ENCODE measurements at regions not wholly inside any gene's neighbourhood (a gene's known extent, or its start where the extent isn't known, plus 50 kb on each side); places are given as distances from the start of the nearest gene placed in this dataset.

- TF ChIP-seq EZH2 (IDR thresholded peaks at IDR 0.05; ENCODE audit: borderline replicate concordance, low read depth, low read length, poor library complexity, severe bottlenecking): no peak
- TF ChIP-seq, protein P1, sequence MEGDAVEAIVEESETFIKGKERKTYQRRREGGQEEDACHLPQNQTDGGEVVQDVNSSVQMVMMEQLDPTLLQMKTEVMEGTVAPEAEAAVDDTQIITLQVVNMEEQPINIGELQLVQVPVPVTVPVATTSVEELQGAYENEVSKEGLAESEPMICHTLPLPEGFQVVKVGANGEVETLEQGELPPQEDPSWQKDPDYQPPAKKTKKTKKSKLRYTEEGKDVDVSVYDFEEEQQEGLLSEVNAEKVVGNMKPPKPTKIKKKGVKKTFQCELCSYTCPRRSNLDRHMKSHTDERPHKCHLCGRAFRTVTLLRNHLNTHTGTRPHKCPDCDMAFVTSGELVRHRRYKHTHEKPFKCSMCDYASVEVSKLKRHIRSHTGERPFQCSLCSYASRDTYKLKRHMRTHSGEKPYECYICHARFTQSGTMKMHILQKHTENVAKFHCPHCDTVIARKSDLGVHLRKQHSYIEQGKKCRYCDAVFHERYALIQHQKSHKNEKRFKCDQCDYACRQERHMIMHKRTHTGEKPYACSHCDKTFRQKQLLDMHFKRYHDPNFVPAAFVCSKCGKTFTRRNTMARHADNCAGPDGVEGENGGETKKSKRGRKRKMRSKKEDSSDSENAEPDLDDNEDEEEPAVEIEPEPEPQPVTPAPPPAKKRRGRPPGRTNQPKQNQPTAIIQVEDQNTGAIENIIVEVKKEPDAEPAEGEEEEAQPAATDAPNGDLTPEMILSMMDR (conservative IDR thresholded peaks at IDR 0.05; ENCODE audit: low read depth, low read length): no peak
Measured at GRCh38 chr6:40706178-40706577, 119.0 kb upstream of the LRFN2 start.
